ENCODE measurements at regions not wholly inside any gene's neighbourhood (a gene's known extent, or its start where the extent isn't known, plus 50 kb on each side); places are given as distances from the start of the nearest gene placed in this dataset.
A peak's percentile ranks its signal among the peaks of the same experiment; 100 is the strongest.

DNA sequence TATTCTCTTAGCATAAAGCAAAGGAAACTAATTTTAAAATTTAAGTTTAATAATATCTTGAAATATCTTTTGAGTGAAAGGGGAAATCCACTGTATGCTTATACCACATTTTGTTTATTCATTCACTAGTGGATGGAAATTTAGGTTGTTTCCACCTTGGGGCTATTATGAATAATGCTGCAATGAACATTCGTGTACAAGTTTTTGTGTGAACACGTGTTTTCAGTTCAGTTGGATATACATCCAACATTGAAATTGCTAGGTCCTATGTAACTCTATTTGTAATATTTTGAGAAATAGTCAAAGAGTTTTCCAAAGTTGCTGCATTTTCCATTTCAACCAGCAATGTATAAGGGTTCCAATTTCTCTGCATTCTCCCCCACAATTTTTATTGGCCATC, 83.7 kb upstream of the ETV6 start:
- no peaks in the 10 kb centered on the region for H3K36me3 Mint-ChIP-seq (ENCODE audit: low read depth)
- no peak overlapping the region for H3K4me3 Mint-ChIP-seq
- H3K27me3 Mint-ChIP-seq (ENCODE audit: low read depth), result peaks cover 22% of the 10 kb centered on the region
- no peaks in the 10 kb centered on the region for H3K9me3 Mint-ChIP-seq
- DNase-seq (ENCODE audit: low spot score), result no peak
- H3K27ac Mint-ChIP-seq, result no peak overlapping the region
- H3K4me1 Mint-ChIP-seq (ENCODE audit: low read depth), result no peaks in the 10 kb centered on the region

DNA sequence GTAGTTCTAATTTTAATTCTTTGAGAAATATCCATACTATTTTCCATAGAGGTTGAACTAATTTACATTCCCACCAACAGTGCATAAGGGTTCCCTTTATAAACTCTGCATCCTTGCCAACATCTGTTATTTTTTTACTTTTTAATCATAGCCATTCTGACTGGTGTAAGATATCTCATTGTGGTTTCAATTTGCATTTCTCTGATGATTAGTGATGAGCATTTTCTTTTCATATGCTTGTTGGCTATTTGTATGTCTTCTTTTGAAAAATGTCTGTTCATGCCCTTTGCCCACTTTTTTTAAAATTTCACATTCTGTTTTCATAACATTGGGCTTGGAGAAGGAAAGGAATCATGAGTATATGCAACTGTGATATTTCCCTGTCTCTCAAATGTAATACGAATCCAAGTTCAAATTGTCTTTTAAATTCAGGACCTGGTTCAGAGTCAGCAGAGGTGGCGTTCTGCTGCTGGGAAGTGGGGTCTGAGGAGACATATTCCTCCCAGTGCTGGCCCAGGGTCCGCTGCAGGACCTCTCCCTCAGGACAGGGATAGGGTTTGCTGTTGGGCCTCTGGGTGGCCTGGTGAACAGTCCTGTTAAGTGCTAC, 81.2 kb upstream of the ETV6 start:
- no peaks in the 10 kb centered on the region for H3K36me3 Mint-ChIP-seq (ENCODE audit: low read depth)
- peaks cover 26% of the 10 kb centered on the region for H3K27me3 Mint-ChIP-seq (ENCODE audit: low read depth)
- no peak overlapping the region for H3K4me3 Mint-ChIP-seq
- DNase-seq (ENCODE audit: low spot score), result no peak
- no peak overlapping the region for H3K27ac Mint-ChIP-seq
- no peaks in the 10 kb centered on the region for H3K9me3 Mint-ChIP-seq
- no peaks in the 10 kb centered on the region for H3K4me1 Mint-ChIP-seq (ENCODE audit: low read depth)

DNA sequence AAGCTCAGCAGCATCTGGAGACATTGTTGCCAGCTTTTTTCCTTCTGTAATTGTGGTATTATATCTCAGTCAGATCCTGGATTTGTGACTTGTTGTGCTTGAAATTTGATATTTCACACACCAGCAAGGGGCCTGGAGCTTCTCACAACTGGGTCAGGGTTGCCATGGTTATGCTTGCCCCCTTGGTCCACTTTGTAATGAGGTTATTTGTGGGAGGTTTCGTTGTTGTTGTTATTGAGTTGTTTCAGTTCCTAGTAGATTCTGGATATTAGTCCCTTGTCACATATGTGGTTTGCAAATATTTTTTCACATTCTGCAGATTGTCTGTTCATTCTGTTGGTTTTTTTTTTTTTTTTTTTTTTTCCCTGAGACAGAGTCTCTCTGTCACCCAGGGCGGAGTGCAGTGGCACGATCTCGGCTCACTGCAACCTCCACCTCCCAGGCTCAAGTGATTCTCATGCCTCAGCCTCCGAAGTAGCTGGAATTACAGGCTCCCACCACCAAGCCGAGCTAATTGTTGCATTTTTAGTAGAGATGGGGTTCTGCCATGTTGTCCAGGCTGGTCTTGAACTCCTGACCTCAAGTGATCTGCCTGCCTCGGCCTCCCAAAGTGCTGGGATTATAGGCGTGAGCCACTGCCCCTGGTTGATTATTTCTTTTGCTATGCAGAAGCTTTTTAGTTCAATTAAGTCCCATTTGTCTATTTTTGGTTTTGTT, 80.6 kb upstream of the ETV6 start:
- Mint-ChIP-seq H3K9me3 (no peaks in the 10 kb centered on the region), H3K27me3 (ENCODE audit: low read depth) (peaks cover 23% of the 10 kb centered on the region), H3K4me3 (no peak overlapping the region), H3K36me3 (ENCODE audit: low read depth) (no peaks in the 10 kb centered on the region), H3K27ac (no peak overlapping the region), H3K4me1 (ENCODE audit: low read depth) (no peaks in the 10 kb centered on the region)
- DNase-seq (ENCODE audit: low spot score), result no peak

DNA sequence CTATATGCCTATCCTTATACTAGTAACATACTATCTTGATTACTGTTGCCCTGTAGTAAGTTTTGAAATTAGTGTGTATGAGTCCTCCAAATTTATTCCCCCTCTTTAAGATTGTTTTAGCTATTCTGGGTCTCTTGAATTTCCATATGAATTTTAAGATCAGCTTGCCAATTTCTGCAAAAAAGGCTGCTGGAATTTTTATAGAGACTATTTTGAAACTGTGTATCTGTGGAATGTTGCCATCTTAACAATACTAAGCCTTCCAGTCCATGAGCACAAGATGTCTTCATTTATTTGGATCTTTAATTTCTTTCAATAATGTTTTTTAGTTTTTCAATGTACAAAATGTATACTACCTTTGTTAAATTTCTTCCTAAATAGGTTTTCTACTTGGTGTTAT, 79.8 kb upstream of the ETV6 start:
- Mint-ChIP-seq H3K4me1 (ENCODE audit: low read depth) (no peaks in the 10 kb centered on the region), H3K4me3 (no peak overlapping the region), H3K27ac (no peak overlapping the region), H3K9me3 (no peaks in the 10 kb centered on the region), H3K36me3 (ENCODE audit: low read depth) (no peaks in the 10 kb centered on the region), H3K27me3 (ENCODE audit: low read depth) (peaks cover 25% of the 10 kb centered on the region)
- no peak for DNase-seq (ENCODE audit: low spot score)

DNA sequence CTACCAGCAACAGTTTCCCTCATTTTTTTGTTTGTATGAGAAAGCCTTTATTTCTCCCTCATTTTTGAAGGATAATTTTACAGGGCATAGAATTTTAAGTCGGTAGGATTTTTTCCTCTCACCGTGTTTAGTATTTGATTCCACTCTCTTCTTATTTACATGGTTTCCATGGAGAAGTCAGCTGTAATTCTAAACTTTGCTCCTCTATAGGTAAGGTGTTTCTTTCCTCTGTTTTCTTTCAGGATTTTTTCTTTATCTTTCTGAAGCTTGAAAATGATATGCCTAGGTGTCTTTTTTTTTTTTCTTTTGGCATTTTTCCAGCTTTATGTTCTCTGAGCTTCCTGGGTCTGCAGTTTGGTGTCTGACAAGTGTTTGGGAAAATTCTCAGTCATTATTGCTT, 75.6 kb upstream of the ETV6 start:
- Mint-ChIP-seq H3K4me3 (no peak overlapping the region), H3K27ac (no peak overlapping the region), H3K36me3 (ENCODE audit: low read depth) (no peaks in the 10 kb centered on the region), H3K27me3 (ENCODE audit: low read depth) (peaks cover 39% of the 10 kb centered on the region), H3K9me3 (no peaks in the 10 kb centered on the region), H3K4me1 (ENCODE audit: low read depth) (peaks cover 4% of the 10 kb centered on the region)
- DNase-seq (ENCODE audit: low spot score), result no peak

DNA sequence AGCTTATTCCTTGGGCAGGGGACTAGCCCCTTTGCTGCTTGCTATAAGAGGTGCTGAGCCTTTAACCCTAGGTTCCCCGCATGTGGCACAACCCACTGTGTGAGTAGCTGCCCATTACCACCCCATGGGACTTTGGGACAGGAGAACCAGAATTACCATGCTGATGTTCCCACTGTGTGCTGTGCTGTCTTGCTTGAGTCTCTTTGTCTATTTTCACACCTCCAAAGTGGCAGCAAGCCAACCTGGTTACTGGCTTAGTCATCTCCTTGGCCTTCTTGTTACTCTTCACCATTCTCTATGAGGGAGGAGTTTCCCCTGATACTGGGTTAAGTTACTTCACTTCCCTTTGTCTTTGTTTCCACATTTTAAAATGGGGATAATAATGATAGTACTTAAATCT, 73.4 kb upstream of the ETV6 start:
- H3K27ac Mint-ChIP-seq, result no peak overlapping the region
- peaks cover 31% of the 10 kb centered on the region for H3K27me3 Mint-ChIP-seq (ENCODE audit: low read depth)
- H3K9me3 Mint-ChIP-seq, result no peaks in the 10 kb centered on the region
- H3K4me1 Mint-ChIP-seq (ENCODE audit: low read depth), result peaks cover 4% of the 10 kb centered on the region
- no peak overlapping the region for H3K4me3 Mint-ChIP-seq
- no peak for DNase-seq (ENCODE audit: low spot score)
- H3K36me3 Mint-ChIP-seq (ENCODE audit: low read depth), result no peaks in the 10 kb centered on the region

DNA sequence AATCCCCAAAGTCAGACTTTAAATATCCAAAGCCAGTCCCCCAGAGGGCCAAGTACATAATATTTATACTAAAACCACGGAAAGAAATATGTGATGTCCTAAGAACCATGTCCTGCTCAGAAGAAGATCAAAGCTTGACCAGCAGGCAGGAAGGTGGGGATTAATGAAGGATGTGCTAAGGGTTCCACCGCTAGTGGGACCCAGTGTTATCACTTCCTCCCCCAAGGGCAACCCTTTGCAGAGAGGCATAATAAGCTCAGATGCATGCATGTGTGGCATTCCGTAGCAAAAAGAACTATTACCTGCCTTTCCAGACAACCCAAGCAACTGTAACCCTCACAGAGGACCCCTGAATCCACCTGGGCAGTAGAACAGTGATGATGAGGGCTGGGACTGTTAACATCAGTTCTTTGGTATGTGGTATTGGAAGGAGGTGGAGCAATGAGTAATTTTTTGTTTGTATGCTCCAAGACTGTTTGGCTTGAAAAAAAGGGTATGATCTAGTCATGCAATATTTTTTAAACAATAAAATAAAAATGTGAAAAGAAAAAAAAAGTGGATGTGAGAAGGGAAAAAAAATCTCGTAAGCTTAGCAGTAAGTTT, 71.7 kb upstream of the ETV6 start:
- no peak overlapping the region for H3K27ac Mint-ChIP-seq
- no peaks in the 10 kb centered on the region for H3K36me3 Mint-ChIP-seq (ENCODE audit: low read depth)
- no peak overlapping the region for H3K4me3 Mint-ChIP-seq
- H3K4me1 Mint-ChIP-seq (ENCODE audit: low read depth), result peaks cover 6% of the 10 kb centered on the region
- no peaks in the 10 kb centered on the region for H3K9me3 Mint-ChIP-seq
- no peak for DNase-seq (ENCODE audit: low spot score)
- peaks cover 28% of the 10 kb centered on the region for H3K27me3 Mint-ChIP-seq (ENCODE audit: low read depth)

DNA sequence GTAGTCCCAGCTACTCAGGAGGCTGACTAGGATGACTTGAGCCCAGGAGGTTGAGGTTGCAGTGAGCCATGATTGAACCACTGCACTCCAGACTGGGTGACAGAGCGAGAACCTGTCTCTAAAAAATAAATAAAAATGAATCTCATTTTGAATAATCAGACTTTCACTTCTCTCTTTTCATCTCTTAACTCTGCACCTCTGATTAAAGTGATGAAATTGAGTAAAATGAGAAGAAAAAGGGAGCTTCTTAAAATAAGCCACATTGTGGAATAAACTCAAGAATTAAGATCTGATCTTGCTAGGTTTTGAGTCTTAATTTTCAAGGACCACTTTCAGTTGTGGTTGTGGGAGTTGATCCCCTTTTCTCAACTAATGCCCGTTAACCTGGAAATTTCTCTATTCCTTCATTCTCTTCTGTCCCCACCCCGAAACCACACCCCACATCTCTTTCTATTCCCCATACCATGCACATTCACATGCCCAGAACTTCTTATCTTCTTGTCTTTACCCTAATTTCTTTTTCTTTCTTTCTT, 70.9 kb upstream of the ETV6 start:
- no peak overlapping the region for H3K27ac Mint-ChIP-seq
- peaks cover 6% of the 10 kb centered on the region for H3K4me1 Mint-ChIP-seq (ENCODE audit: low read depth)
- H3K4me3 Mint-ChIP-seq, result no peak overlapping the region
- no peaks in the 10 kb centered on the region for H3K9me3 Mint-ChIP-seq
- H3K36me3 Mint-ChIP-seq (ENCODE audit: low read depth), result no peaks in the 10 kb centered on the region
- DNase-seq (ENCODE audit: low spot score), result no peak
- H3K27me3 Mint-ChIP-seq (ENCODE audit: low read depth), result peaks cover 32% of the 10 kb centered on the region

DNA sequence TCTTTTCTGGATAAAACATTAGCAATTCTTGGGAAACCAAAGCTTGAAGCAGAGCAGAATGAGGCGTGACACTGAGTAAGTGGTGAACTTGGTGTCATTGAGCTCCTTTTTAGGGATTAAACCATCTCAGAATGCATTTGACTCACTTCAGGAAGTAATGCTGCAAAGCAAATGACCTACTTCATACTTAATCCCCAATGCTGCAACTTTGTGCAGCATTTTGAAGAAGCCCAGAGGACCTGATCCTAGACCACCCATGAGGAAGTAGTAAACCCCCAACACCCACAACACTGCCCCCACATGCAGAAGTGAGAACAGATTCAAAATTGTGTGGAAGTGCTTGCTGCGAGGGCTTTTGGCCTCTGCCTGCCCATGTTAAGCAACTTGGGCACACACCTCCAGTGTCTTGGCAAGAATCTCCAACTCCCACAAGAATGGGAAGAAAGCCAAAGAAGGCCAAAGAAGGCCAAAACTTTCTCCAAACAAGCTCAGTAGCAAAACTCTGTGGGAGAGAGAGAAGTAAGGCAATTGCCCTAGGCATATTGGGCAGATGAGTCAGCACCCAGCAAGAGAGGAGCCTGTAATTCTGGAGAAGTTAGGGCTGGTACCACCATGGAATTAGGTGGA, 69.2 kb upstream of the ETV6 start:
- no peak overlapping the region for H3K27ac Mint-ChIP-seq
- no peak for DNase-seq (ENCODE audit: low spot score)
- no peak overlapping the region for H3K4me3 Mint-ChIP-seq
- no peaks in the 10 kb centered on the region for H3K9me3 Mint-ChIP-seq
- peaks cover 6% of the 10 kb centered on the region for H3K4me1 Mint-ChIP-seq (ENCODE audit: low read depth)
- no peaks in the 10 kb centered on the region for H3K36me3 Mint-ChIP-seq (ENCODE audit: low read depth)
- H3K27me3 Mint-ChIP-seq (ENCODE audit: low read depth), result peaks cover 35% of the 10 kb centered on the region

DNA sequence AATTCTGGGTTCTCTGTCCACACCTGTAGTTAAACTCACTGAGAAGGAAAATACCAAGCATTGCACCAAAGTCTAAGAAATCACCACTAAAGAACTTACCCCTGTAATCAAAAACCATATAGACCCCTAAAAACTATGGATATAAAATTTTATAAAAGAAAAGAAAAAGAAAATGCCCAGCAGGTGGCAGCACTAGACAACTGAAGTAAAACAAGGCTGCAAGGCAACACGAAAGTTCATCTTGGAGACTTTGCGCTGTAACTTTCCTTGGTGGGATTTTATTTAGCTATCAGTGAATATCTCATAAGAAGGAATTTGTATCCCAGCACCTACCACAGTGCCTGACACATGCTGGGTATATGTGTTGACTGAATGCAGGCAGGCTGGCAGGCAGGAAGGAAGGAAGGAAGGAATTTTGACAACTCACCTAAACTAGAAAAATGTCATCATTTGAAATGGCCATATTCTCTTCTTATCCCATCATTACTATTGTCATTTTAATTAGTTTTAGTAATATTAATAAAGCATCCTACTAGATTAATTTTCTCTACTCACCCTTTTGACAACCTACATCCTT, 68.2 kb upstream of the ETV6 start:
- Mint-ChIP-seq H3K27me3 (ENCODE audit: low read depth) (peaks cover 30% of the 10 kb centered on the region), H3K9me3 (no peaks in the 10 kb centered on the region), H3K4me3 (no peak overlapping the region), H3K36me3 (ENCODE audit: low read depth) (no peaks in the 10 kb centered on the region), H3K27ac (no peak overlapping the region), H3K4me1 (ENCODE audit: low read depth) (peaks cover 6% of the 10 kb centered on the region)
- DNase-seq (ENCODE audit: low spot score), result peak; percentile 27

DNA sequence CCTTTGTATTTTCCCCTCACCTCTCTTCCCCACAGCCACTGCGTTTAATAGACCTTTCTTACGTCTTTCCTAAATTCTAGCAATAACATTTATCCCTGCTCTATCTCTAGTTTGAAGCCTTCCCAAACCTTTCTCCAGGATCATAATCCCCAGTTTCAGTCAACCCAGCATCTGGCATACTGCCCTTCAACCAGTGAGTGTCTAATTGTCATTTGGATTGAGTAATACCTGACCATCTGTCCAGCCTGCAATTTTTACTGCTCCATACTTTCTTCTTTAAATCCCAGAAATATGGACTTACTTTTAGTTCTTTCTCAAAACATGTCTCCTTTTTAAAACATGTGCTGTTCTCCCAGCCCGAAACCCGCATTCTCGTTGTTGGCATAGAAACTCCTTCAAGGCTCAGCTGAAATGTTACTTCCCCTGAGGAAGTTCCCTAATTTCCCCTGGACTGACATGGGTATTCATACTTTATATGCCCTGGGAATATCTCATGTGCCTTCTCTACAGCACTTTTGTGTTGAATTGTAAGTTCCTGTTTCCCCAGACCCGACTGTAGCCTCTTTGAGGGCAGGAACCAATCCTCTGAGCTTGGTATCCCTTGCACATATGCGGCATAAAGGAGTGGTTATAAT, 65.1 kb upstream of the ETV6 start:
- Mint-ChIP-seq H3K9me3 (no peaks in the 10 kb centered on the region), H3K4me3 (no peak overlapping the region), H3K36me3 (ENCODE audit: low read depth) (no peaks in the 10 kb centered on the region), H3K27ac (no peak overlapping the region), H3K4me1 (ENCODE audit: low read depth) (peaks cover 2% of the 10 kb centered on the region), H3K27me3 (ENCODE audit: low read depth) (peaks cover 27% of the 10 kb centered on the region)
- DNase-seq (ENCODE audit: low spot score), result no peak

DNA sequence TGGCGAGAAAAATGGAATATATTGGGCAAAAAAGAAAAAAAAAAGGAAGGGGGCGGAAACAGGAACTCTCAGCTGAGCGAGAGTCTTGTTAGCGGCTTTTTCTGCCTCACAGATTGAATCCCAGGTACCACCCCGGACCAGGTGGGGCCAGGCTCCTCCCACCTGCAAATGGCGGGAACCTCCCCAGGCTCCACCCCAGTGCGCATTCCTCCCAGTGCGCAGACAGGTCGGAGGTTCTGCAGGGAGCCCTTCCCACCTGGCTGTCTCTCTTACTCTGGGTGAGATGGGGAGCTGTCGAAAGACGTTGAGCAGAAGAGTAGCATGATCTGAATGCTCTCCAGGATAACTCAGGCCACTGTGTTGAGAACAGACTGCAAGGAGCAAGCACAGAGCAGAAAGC, 57.0 kb upstream of the ETV6 start:
- no peak overlapping the region for H3K27ac Mint-ChIP-seq
- peaks cover 2% of the 10 kb centered on the region for H3K4me1 Mint-ChIP-seq (ENCODE audit: low read depth)
- H3K4me3 Mint-ChIP-seq, result no peak overlapping the region
- no peaks in the 10 kb centered on the region for H3K36me3 Mint-ChIP-seq (ENCODE audit: low read depth)
- no peak for DNase-seq (ENCODE audit: low spot score)
- no peaks in the 10 kb centered on the region for H3K9me3 Mint-ChIP-seq
- peaks cover 3% of the 10 kb centered on the region for H3K27me3 Mint-ChIP-seq (ENCODE audit: low read depth)

DNA sequence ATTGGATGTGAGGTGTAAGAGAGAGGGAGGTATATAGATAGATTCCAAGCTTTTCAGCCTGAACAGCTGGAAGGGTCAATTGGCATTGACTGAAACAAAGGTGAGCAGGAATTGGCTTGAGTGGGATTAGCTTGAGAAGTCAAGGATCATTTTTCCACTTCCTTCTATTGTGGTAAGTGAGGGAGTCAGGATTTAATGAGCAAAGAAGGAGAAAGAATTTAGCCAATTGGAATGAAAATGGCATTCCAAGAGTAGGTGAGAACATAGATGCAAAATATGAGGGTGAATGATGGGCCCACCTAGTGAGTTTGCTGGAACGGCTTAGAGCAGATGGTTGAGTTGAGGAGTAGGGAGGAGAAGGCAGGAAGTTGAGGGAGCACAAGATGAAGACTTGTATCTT, 56.5 kb upstream of the ETV6 start:
- Mint-ChIP-seq H3K27ac (no peak overlapping the region), H3K9me3 (no peaks in the 10 kb centered on the region), H3K36me3 (ENCODE audit: low read depth) (no peaks in the 10 kb centered on the region), H3K4me3 (no peak overlapping the region), H3K4me1 (ENCODE audit: low read depth) (peaks cover 2% of the 10 kb centered on the region), H3K27me3 (ENCODE audit: low read depth) (no peaks in the 10 kb centered on the region)
- DNase-seq (ENCODE audit: low spot score), result no peak

All from T-helper 2 cell treated with Interferon-gamma antibody and Interleukin-4, amounts not matched to agents 5 μg/mL and 100 μg/mL, for 36 hours (primary cell).